PC-3 (cell line): ENCODE measurements at regions not wholly inside any gene's neighbourhood (a gene's known extent, or its start where the extent isn't known, plus 50 kb on each side); places are given as distances from the start of the nearest gene placed in this dataset.

Experiments
- CTCF ChIP-seq: fragments of 300-600 bp; sonication (generic); conservative IDR thresholded peaks from 2 replicates; pipeline ENCODE4 v1.5.1; 2017; ENCODE audit warnings: antibody characterized with exemption, low read depth, mild to moderate bottlenecking, low read length
- EZH2 ChIP-seq: fragments of 300-600 bp; sonication (generic); IDR thresholded peaks from one replicate; pipeline ENCODE4 v1.6.1; 2017; ENCODE audit warnings: antibody characterized with exemption, mild to moderate bottlenecking, low read length; ENCODE audit not compliant: unreplicated experiment
- EZH2phosphoT487 ChIP-seq: fragments of 300-600 bp; sonication (generic); IDR thresholded peaks from 2 replicates; pipeline ENCODE4 v1.6.1; 2018; ENCODE audit warnings: mild to moderate bottlenecking, antibody characterized with exemption, low read length, borderline replicate concordance

GRCh38 chr17:14772776-14773175 lies 471.9 kb downstream of the HS3ST3B1 start:
- no peak for TF ChIP-seq EZH2
- no peak for TF ChIP-seq CTCF
- no peak for TF ChIP-seq EZH2phosphoT487
